ENCODE measurements at regions not wholly inside any gene's neighbourhood (a gene's known extent, or its start where the extent isn't known, plus 50 kb on each side); places are given as distances from the start of the nearest gene placed in this dataset.

DNA sequence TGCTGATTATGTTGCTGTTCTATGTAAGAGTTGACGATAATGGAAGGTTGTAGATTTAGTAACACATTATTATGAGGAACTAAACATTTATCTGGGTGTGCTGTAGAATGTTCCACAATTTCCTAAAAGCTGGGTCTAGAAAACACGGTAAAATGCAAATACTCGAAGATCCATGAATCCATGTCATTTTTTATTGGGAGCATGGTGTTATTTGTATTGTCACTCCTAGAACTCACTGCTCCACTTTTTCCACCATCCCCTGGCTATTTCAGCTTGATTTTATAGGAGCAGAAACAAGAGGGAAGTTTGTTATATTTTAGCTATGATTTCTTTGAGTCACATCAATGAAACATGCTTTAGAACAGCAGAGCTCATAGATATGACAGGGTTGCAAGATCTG, 155.0 kb upstream of the ANK2 start:
- DNase-seq (ENCODE audit: low spot score): no peak

DNA sequence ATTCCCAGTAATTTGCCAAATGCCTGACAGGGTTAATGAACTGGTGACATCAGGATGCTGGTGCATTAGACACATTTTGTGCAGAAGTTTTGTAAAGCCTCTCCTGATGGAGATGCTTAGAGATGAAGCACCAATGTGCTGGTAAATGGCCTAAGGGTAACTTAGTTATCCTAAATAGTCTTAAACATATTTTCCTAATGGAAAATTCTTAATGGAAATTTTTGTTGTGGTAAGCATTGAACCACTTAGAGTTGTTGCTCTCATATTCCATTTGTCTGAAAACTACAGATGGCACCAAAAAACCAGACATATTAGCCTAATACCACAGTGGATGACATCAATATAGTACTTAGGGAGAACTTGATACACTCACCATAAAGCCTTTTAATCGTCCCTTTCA, 154.5 kb upstream of the ANK2 start:
- no peak for DNase-seq (ENCODE audit: low spot score)

DNA sequence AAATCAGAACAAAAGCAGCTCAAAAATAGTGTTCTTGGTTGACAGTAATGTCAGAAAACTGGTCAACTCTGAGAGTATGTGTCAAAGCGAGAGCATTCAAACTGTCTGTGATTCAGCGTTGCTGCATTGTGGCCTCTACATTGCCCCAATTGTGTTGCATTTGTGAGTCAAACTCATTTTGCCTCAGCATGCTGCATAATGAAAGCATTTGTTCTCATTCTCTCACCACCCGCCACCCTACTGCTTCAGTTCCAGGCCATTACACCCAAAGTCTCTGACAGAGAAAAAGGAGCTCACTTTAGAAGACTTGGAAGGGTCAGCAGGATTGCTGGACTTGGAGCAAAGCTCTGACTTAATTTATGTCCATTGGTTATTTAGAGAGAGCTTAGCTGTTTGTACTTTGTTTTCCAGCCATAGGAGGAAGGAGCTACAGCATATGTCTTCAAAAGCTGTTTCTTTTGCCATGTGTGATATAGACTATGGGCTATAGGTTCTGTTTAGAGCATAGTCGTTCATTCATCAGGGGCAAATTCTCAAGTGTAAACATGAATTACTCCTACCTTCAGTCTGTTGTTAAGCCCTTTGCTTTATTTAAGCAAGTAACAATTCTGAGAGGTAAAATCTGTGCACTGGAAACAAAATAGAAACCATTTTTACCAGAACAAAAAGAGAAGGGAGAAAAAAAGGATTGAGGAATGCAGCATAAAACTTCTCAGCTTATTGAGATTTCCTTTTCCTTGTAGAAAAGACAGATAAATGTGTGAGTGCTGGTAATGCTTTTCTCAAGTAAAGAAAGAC, 153.4 kb upstream of the ANK2 start:
- DNase-seq (ENCODE audit: low spot score): no peak

DNA sequence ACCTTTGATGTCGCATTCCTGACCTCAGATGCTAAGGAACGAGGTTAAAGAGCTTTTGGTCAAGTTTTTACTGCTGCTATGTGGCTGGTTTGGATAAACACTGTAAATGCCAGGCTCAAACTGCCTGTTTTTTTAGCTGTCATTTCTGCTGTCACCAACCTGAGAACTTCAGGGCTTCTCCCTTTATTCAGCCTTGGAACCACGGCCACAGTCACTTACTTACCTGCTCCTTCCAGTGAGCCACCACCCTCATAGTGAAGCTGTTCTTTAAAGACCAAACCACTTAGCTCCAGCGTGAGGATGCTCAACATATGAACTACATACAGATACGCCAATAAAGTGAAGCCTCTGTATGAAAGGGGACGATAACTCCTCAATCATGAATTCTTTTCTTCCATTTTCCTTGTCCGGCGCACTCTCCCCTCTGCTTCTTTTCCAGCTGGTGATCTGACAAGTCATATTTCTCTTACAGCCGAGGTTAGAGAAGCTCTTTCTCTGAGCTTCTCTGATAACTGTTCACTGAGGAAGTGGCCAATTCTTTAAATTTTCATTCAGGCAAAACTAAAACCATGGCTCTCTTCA, 152.8 kb upstream of the ANK2 start:
- DNase-seq (ENCODE audit: low spot score): no peak

DNA sequence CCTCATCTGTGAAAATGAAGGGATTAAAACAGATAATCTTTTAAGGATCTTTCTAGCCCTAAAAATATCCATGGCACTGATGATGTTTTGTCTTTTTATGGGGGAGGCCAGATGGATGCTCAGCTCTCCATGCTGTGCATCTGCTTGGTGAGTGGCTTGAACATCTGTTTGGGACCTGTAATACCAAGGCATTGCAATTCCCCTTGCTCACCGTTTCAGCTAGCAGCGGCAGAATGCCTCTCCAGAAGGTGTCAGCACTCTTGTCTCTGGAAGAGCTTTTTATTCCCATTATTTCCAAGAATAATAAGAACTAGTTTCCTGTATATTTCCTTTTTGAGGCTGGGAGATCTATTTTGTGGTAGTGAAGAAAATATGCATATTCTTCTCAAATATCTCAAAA, 151.9 kb upstream of the ANK2 start:
- DNase-seq (ENCODE audit: low spot score): no peak

DNA sequence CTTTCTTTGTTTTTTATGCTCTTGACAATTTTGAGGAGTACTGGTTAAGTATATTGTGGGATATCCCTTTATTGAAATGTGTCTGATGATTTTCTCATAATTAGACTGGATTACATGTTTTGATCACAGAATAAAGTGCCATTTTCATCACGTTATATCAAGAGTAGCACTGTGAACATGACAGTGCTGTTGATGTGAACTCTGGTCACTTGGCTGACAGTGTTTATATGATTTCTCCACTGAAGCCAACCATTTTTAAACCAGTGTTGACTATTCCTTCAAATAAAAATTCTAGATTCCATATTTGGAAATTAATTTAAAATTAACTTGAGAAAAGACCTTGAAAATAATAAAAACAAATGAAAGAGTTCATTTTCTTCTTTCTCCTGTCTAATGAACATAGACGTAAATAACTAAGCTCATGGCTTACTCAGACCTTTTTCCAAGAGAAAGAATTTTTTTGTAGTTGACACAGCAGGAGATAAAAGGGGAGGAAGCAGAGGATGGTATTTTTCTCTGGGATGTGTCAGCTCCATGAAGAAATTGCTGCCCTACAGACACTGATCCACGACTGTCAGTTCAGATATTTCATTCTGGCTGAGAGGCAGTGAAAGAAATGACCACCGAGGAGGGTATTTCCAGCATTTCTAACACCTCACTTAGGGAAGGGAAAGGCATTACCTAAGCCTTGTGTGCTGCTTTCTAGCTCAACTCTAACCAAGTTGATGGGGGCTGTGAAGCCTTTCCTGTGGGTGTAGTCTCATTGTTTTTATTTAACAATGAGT, 150.9 kb upstream of the ANK2 start:
- DNase-seq (ENCODE audit: low spot score): no peak

DNA sequence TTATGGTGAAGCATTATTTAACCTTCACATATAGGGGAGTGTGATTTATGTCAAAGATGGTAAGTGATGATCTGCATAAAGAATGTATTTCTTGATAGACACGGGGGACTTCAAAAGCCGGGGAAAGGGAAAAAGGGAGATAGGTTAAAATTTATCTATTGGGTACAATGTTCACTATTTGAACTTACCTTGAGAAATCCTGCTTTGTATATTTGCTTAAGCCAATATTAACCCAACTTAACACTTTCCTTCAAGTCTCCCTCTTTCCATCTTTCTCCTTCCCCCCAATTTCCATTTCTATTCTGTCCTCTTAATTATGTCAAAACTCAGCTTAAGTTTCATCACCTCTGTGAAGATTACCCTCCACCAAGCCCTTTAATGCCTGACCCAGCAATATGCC, 149.0 kb upstream of the ANK2 start:
- no peak for DNase-seq (ENCODE audit: low spot score)

DNA sequence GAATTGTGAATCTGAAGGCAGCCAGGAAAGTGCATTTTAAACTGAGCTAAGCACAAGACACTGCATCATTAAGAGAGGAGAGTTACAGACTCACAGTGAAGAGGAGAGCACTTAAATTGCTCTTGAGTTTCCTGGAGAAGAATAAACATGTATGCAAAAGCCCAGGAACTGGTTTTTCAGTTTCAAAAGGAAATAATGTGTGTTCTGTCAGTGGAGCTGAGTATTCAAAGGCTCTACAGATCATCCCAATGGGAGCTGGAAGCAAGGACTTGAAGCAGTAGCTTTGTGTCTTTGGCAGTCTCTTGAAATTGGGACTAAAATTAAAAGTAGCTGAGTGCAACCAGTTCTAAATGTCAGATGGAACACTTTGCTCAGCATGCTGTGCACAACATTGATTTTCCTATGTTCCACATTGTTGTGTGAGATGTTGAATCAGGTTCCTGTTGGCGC, 147.5 kb upstream of the ANK2 start:
- no peak for DNase-seq (ENCODE audit: low spot score)

DNA sequence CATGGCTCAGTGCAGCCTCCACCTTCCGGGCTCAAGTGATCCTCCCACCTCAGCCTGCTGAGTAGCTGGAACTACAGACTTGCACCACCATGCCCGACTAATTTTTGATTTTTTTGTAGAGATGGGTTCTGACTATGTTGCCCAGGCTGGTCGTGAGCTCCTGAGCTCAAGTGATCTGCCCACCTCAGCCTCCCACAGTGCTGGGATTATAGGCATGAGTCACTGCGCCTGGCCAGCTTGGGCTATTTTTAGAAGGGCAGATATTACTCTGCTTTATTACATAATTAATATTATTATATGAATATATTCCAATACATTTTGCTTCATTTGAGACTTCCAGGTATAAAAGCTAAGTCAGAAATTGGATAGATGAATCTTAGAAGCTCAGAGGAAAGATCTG, 143.7 kb upstream of the ANK2 start:
- DNase-seq (ENCODE audit: low spot score): no peak

DNA sequence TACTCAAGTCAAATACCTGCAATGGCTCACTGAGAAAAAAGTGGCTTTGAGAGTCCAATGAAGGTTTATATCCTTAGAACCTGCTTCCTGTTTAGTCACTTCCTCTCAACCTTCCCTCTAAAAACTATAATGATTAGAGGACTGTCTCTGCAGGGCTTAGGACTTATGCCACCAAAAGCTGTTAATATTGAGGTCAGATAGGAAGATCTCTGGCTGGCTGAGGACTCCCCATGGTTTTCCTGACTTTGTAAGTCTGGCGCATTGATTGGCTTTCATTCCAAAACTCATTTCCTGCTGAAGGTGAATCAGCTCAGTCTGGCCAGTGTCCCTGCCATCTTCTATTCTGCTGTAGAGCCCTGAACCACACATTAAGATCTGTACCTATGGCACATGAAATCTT, 140.9 kb upstream of the ANK2 start:
- DNase-seq (ENCODE audit: low spot score): no peak

DNA sequence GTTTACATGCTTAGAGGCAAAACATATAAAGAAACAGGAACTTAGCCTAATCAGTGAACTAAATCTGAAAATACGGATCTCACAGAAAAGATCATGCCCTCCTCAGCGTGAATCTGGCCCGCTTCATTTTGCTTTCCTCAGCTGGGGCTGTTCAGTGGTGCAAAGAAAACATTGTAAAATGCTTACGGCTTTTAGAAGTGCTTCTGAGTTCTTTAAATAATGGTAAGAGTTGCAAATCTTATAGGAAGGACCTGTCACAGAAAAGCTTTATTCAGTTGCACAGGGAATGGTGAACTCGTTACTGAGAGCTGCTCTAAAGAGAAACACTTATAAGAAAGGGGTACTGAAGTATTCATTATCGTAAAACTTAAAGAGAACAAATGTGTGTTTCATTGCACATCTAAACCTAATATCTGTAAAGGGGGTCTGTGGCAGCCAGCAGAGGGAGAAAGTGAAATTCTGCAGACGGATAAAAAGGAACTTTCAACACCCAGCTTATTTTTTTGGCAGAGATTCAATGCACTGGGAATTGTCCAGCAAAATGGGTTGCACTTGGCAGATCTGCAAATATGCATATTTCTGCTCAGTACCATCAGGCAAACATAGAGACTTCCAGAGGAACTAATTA, 139.2 kb upstream of the ANK2 start:
- DNase-seq (ENCODE audit: low spot score): no peak

DNA sequence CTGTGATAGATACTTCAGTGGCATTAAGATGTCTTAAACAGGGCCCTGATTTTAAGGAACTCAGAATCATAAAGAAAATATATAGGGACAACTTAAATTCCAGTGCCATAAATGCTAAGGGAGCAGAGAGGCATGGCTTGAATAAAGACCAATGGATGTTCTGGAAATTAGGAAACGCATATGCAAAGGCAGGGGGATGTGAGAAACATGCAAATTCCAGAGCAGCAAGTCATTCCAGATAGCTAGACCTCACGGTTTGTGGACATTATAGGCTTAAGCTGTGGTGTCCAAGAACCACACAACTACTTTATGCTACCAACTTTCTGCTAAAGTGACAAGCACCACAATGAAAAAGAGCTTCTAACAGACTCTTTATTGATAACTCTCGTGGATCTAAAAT, 132.6 kb upstream of the ANK2 start:
- no peak for DNase-seq (ENCODE audit: low spot score)

DNA sequence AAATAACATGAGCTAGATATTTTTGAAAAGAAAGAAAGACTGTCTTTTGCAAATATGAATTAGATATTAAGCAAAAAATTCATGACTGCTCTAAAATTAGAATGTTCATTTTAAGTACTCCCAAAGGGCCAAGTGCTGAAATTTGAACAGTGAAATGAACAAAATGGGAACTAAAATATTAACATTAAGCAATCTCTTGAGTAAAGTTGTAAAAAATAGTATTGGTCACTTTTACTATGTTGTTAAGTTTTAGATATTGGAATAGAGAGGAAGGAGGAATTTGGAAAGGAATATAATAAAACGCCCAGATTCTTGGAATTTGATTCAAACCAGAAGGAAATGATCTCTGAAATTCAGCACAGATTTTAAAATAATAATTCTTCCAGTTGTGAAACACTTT, 125.9 kb upstream of the ANK2 start:
- no peak for DNase-seq (ENCODE audit: low spot score)

DNA sequence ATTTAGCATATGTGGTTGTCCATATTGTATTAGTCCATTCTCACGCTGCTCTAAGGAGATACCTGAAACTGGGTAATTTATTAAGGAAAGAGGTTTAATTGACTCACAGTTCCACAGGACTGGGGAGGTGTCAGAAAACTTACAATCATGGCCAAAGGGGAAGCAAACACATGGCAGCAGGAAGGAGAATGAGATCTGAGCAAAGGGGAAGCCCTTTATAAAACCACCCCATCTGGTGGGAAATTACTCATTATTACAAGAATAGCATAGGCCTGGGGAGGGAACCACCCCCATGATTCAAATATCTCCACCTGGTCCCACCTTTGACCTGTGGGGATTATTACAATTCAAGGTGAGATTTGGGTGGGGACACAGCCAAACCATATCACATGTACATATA, 122.6 kb upstream of the ANK2 start:
- no peak for DNase-seq (ENCODE audit: low spot score)

DNA sequence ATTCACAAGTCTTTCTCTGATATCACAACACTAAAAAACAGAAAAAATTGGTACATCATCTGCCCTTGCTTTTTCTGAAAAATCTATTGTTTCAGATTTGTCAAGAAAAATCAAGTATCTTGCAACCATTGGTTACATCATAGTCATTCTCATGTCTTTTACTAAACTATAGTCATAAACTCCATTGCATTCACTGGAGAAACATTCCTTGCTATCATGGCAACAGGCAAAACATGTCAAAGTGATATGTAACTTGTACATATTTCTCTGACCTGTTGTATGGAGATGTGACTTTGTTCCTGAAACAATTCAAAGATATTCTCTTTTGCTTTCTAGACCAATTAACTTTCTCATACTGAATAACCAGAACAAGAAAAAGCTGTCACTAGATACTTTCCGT, 121.9 kb upstream of the ANK2 start:
- DNase-seq (ENCODE audit: low spot score): no peak

DNA sequence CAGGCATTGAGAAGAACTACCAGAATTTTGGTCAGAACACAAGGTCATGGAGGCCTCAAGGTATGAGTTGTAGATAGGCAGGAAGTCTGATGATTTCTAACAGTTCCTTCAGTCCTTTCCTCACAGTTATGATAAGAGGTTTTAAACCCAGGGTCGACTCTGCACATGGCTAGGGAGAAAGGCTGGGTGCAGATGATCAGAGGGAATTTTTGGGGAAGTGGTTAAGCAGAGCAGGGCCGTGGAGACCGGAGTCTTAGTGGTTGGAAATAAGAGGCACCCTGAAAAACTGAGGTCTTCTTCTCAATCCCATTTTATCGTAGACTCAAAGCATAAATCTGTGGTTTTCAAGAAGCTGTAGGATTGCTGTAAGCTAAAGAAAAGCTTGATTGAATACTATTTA, 118.5 kb upstream of the ANK2 start:
- DNase-seq (ENCODE audit: low spot score): no peak

DNA sequence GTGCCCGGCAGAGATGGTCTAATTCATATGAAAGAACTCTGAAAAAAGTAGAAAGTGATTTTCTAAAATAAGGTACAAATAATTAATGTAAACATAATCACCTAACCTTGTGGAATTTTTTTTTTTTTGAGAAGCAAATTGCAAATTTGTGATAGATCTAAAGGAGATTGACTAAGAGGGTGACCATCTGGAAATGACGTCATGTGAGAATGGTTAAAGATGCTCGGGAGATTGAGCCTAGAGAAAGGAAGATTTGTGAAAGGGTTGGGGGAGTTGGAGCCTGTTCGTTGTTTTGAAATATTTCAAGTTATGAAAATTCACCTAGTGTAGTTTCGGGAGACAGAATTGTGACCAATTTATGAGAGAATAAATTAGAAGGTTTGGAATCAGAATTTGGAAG, 115.7 kb upstream of the ANK2 start:
- no peak for DNase-seq (ENCODE audit: low spot score)

DNA sequence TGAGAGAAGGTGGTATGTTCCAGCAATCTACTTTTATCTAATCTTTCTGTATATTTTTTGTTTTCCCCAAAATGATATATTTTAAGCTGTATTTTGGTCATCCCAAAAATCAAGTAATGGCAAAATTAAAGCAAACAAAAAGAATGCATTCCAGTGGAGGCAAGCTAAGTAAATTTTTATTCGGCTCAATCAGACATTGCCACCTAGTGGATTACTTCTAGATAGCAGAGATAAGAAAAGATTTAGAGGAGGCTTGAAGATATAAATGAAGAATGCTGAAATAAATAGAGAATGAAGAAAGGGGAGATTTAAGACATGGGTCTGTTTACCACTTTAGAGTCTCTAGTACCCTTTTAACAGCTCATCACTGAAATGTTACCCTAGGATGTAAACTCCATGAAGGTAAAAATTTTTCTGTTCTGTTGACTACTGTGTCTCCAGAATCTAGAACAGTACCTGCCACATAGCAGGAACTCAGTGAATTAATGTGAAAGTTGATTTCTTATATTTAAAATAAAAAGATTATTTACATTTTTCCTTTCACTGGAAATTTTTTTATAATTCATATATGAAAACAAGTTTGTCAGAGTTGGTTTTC, 110.9 kb upstream of the ANK2 start:
- DNase-seq (ENCODE audit: low spot score): peak; percentile 69

DNA sequence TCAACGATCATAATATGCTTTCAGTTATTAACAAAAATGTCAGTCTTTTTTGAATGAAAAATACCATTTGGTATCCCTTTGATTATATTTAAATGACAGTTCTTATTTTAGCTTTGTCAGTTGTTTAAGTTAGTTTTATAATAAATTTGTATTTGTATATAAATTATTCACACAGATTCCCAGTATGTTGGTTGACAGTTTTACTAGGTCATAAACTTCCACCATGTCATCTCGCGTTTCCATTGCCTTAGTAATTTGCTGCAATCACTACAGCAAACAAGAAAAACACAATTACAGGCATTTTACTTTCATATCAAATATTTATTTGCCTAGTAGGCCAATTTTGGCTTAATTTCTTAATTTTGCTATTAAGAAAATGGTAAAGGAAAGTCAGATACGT, 109.6 kb upstream of the ANK2 start:
- DNase-seq (ENCODE audit: low spot score): no peak

DNA sequence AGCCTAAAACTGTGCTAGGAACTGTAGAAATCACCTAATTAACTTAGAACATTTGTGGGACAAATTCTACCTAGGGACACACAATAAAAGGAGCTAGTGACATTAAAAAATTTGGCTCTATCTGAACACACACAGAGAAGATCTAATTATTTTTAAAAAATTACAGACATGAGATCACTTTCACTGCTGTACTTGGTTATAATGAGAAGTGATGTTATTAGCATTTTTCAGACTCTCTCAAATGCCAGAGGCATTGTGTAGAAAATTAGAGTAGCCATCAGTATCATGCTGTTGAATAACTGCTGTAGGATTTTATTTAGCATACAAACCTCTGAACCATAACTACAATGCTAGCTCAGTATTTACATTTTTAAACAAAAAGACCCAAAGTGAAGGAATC, 109.1 kb upstream of the ANK2 start:
- DNase-seq (ENCODE audit: low spot score): no peak

DNA sequence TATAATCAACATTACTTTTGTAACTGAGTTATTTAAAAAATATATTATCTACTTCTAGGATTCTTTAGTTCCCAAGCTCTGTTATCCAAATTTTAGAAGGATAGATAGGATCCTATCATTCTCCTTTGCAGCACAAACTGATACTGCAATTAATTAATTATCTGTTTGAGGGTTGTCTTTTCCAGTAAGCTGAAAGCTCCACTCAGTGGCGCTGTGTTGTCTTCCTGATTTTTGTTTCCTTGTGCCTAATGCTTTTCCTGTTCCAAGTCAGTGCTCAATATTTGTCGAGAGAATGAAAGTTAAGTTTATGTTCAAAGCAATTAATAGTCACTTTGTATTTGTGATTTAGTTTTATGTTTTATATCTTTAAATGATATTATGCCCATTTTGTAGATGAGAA, 107.4 kb upstream of the ANK2 start:
- DNase-seq (ENCODE audit: low spot score): no peak

DNA sequence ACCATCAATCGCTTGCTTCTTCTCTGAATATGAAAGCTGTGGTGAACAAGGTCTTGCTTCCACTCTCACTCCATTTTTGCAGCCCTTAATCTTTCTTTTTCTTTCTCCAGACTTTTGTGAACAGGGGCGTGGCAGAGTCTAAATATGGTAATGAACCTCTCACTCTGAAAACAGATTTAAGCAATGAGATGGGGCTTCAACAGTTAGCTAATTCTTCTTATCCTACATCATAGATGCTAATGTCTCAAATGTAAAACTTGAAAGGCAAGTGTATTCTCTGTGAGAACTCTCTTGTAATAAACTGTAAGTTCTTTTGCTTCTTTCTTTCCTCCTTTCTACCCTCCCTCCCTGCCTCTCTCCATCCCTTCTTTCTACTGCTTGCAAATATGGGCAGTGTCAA, 106.5 kb upstream of the ANK2 start:
- no peak for DNase-seq (ENCODE audit: low spot score)

Measured in HT-29 (cell line).